Uterus (tissue), 2 donors: ENCODE measurements at regions not wholly inside any gene's neighbourhood (a gene's known extent, or its start where the extent isn't known, plus 50 kb on each side); places are given as distances from the start of the nearest gene placed in this dataset.

Experiments used
- POLR2A ChIP-seq, 2 donors: fragments of 450-650 bp; IDR thresholded peaks; one replicate each; pipeline ENCODE4 v1.6.1; 2016; ENCODE audit warnings: antibody characterized with exemption in 2 of 2, mild to moderate bottlenecking in 1 of 2, moderate library complexity in 1 of 2
- TF ChIP-seq, protein P1 (sequence below), 4 experiments: fragments of 200-600 bp in 2 of 4; fragments of 450-650 bp in 2 of 4; sonication (generic) in 2 of 4; IDR thresholded peaks; one replicate each; pipeline ENCODE4 v1.5.1; 2016 to 2019; ENCODE audit warnings: antibody characterized with exemption in 4 of 4, mild to moderate bottlenecking in 2 of 4, moderate library complexity in 1 of 4

DNA sequence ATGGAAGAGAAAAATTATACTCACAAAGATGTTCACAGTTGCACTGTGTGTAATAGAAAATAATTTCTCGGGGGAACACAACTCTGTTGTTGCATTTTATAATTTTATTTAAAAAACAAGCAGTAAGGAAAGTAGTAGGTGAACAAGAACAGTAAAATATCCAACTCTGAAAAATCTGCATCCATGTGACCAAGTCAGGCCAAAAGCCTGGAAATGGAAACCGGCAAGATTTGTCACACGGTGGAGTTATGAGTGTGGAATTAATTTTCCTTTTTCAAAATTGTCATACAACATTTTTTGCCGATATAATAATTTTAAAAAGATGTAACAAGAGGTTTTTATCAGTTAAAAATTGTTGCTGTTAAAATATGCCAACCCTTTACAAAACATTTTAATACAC lies 1421.5 kb downstream of the BRD1 start:
- no peak for TF ChIP-seq POLR2A (IDR thresholded peaks at IDR 0.05)
- TF ChIP-seq, protein P1, sequence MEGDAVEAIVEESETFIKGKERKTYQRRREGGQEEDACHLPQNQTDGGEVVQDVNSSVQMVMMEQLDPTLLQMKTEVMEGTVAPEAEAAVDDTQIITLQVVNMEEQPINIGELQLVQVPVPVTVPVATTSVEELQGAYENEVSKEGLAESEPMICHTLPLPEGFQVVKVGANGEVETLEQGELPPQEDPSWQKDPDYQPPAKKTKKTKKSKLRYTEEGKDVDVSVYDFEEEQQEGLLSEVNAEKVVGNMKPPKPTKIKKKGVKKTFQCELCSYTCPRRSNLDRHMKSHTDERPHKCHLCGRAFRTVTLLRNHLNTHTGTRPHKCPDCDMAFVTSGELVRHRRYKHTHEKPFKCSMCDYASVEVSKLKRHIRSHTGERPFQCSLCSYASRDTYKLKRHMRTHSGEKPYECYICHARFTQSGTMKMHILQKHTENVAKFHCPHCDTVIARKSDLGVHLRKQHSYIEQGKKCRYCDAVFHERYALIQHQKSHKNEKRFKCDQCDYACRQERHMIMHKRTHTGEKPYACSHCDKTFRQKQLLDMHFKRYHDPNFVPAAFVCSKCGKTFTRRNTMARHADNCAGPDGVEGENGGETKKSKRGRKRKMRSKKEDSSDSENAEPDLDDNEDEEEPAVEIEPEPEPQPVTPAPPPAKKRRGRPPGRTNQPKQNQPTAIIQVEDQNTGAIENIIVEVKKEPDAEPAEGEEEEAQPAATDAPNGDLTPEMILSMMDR (IDR thresholded peaks at IDR 0.05): no peak
